Pancreas (tissue), 10 donors: ENCODE measurements at regions not wholly inside any gene's neighbourhood (a gene's known extent, or its start where the extent isn't known, plus 50 kb on each side); places are given as distances from the start of the nearest gene placed in this dataset.

Experiments used
- ATAC-seq, 4 donors: fragments of 200-7000 bp; cut with Tn5 transposase; one replicate each; pipeline versions ENCODE4 v1.8.0 to v1.9.1; 2020; ENCODE audit warnings: mild to moderate bottlenecking in 4 of 4, moderate library complexity in 4 of 4
- DNase-seq, 6 donors: peaks; one replicate each; pipeline ENCODE4 v3.0.0-alpha.2; 2020
- FAIRE-seq: peaks from 2 replicates; lab custom pipeline; 2012; peaks lifted over from hg19 to GRCh38; lab: Jason Lieb, UNC
- H3K27ac ChIP-seq, 4 donors: fragments of 200-600 bp; sonication (generic); 1 replicate in 3 of 4; 2 replicates in 1 of 4; pipeline versions ENCODE4 v1.5.0 to v1.8.0; 2020
- H3K27me3 ChIP-seq, 4 donors: fragments of 200-600 bp; one replicate each; pipeline ENCODE4 v1.8.0; 2021
- H3K36me3 ChIP-seq, 3 donors: fragments of 200-600 bp; sonication (generic) in 1 of 3; one replicate each; pipeline versions ENCODE4 v1.5.0 to v1.8.0; 2020 to 2021
- H3K4me1 ChIP-seq, 3 donors: fragments of 200-600 bp; one replicate each; pipeline ENCODE4 v1.8.0; 2021
- H3K4me3 ChIP-seq, 4 donors: fragments of 200-600 bp; sonication (generic) in 2 of 4; one replicate each; pipeline versions ENCODE4 v1.5.0 to v1.8.0; 2020 to 2021
- H3K9me3 ChIP-seq, 4 donors: fragments of 200-600 bp; one replicate each; pipeline ENCODE4 v1.8.0; 2021
- CTCF ChIP-seq, 4 donors: fragments of 200-600 bp; sonication (generic) in 3 of 4; IDR thresholded peaks; one replicate each; pipeline versions ENCODE4 v1.5.0 to v1.8.0; 2021; ENCODE audit warnings: antibody characterized with exemption in 4 of 4
- WGBS, 2 donors: extraction: QIAGEN DNeasy Blood & Tissue Kit; methylation state at CpG; one replicate each; pipeline ENCODE4 v1.1.7; 2013; 5-methylcytosine and 5-hydroxymethylcytosine counted together
- intact Hi-C, 3 donors: fragments of 100-400 bp; cut with DNase I; formaldehyde crosslinking; loops; one replicate each; pipeline versions ENCODE4 v1.11.1 to v1.14.2; 2022
- donor health status: healthy with polysubstance abuse.
- donor health status: DM: no; HTN: no; CAD: no; lungs with moderate emphysema.
- donor health status: DM: no; HTN: no; CAD: no.
- donor health status: control.
- donor health status: control.
- donor health status: Bipolar disorder and iron deficiency.
- donor health status: DM: yes; HTN: yes; CAD: no.
- donor health status: DM: no; HTN: no; CAD: no.
- donor health status: DM: no; HTN: no; CAD: no.
- donor health status: DM: yes; HTN: yes; CAD: no.

DNA sequence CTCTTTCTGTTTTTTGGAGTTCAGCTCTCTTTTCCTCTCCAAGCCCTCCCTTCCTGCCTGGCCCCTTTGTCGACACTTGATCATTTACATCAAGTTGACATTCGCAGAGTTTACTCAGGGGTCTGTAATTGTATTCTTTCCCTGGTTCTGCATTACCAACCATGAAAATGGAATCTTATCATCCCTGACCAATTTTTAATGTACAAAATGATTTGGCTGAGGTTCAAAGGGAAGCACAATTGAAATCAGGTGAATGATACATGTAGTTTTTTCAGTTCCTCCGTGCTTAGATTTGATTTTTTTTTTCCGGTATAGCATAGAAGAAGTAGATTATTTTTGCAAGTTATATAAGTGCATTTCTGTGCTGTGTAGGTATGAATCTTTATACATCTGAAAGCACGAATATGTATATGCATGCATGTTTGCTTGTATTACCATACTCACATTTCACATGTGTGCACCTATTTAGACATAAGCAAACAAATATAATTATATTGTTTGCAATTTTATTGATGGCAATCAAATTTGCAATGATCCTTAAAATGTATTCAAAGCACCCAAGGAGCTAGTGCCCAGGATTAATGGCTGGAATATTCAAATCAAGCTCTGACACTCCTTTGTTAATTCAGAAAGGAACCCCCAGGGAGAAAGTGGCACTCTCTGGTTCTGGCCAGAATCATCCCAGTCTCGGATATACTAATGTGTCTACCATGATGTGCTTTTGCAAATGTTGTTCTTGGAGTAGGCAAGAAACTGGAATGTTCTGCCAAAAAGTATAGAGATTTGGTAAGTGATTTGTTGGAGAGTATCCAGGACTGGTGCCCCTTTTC, 189.3 kb downstream of the VRK1 start:
- 61 to 64% methylated on average over 6 of the region's 6 CpGs for WGBS, 2 donors
- DNase-seq (no peak), FAIRE-seq (no peak), ATAC-seq (no peak)
- no peaks in the 10 kb centered on the region for H3K4me1 ChIP-seq
- intact Hi-C loops = no loop called here
- no peak overlapping the region for H3K27ac ChIP-seq
- no peaks in the 10 kb centered on the region for H3K27me3 ChIP-seq
- no peaks in the 10 kb centered on the region for H3K9me3 ChIP-seq
- TF ChIP-seq CTCF (IDR thresholded peaks at IDR 0.05) = no peak
- H3K4me3 ChIP-seq = no peak overlapping the region
- H3K36me3 ChIP-seq = no peaks in the 10 kb centered on the region

DNA sequence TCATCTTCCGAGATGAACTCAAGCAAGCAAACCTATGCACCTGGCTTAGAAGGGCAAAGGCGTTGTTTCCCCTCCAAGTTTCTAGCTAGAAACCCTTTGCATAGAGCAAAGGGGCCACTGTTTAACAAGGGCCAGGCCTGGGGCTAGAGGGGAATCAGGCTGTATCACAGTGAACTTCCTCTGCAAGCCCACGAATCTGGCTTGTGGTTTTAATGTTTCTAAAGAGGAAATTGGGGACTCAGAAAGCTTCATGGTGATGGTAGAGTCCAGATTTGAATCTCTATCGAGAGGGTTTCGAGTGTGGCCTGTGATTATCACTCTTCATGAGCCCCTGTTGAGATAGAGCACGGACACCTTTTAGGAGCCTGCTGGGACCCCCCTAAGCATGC, 189.9 kb downstream of the VRK1 start:
- FAIRE-seq (no peak), ATAC-seq (no peak), DNase-seq (no peak)
- Histone ChIP-seq H3K27ac (no peak overlapping the region), H3K27me3 (no peaks in the 10 kb centered on the region), H3K9me3 (no peaks in the 10 kb centered on the region), H3K4me3 (no peak overlapping the region), H3K4me1 (no peaks in the 10 kb centered on the region), H3K36me3 (no peaks in the 10 kb centered on the region)
- 54 to 60% methylated on average over 6 of the region's 6 CpGs for WGBS, 2 donors
- TF ChIP-seq CTCF (IDR thresholded peaks at IDR 0.05) = no peak
- intact Hi-C loops = no loop called here

DNA sequence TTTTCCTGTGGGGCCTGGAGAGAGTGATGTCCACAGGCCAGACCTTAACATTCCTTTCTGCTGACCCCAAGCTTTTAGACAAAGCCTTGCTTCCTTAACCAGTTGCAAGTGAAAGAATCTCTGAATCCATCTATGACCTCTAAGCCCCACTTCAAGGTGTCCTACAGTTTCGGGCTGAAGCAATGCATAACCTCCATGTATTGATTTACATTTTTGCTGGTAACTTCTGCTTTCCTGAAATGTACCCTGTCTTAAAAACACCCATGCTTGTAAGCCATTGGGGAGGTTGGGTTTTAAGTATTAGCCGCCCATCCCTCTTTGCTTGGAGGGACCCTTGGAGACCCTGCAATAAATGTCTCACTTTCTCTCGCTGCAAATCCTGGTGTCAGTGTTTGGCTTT, 190.6 kb downstream of the VRK1 start:
- H3K27ac ChIP-seq = no peak overlapping the region
- 70 to 80% methylated on average over 3 of the region's 3 CpGs for WGBS, 2 donors
- H3K4me3 ChIP-seq = no peak overlapping the region
- FAIRE-seq (no peak), DNase-seq (no peak), ATAC-seq (no peak)
- TF ChIP-seq CTCF (IDR thresholded peaks at IDR 0.05) = no peak
- H3K9me3 ChIP-seq = no peaks in the 10 kb centered on the region
- intact Hi-C loops = no loop called here
- H3K4me1 ChIP-seq = no peaks in the 10 kb centered on the region
- no peaks in the 10 kb centered on the region for H3K36me3 ChIP-seq
- H3K27me3 ChIP-seq = no peaks in the 10 kb centered on the region

- intact Hi-C loops = no loop called here
- FAIRE-seq (no peak), ATAC-seq (no peak), DNase-seq (no peak)
- H3K36me3 ChIP-seq = no peaks in the 10 kb centered on the region
- H3K4me1 ChIP-seq = no peaks in the 10 kb centered on the region
- H3K9me3 ChIP-seq = no peaks in the 10 kb centered on the region
- no peak overlapping the region for H3K4me3 ChIP-seq
- H3K27me3 ChIP-seq = no peaks in the 10 kb centered on the region
- no peak for TF ChIP-seq CTCF (IDR thresholded peaks at IDR 0.05)
- 62 to 68% methylated on average over 4 of the region's 4 CpGs for WGBS, 2 donors
- no peak overlapping the region for H3K27ac ChIP-seq
Measured at GRCh38 chr14:96989306-96989705, 192.1 kb downstream of the VRK1 start.

DNA sequence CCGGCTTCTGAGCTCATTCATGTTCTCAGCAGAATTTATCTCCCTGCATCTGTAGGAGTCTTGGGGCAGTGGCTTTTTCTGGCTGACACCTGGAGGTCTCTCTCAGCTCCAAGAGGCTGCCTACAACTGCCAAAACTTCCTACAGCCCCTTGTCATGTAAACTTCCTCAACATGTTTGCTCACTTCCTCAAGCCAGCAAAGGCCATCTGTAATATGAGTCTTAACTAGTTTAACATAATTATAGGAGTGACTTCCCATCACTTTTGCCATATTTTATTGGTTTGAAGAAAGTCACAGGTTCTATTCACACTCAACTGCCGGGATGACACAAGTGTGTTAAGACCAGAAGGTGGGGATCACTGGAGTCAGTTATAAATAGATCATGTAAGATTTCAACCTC, 194.0 kb downstream of the VRK1 start:
- FAIRE-seq (no peak), DNase-seq (no peak), ATAC-seq (no peak)
- Histone ChIP-seq H3K9me3 (no peaks in the 10 kb centered on the region), H3K27me3 (no peaks in the 10 kb centered on the region), H3K4me3 (no peak overlapping the region), H3K4me1 (no peaks in the 10 kb centered on the region), H3K36me3 (no peaks in the 10 kb centered on the region), H3K27ac (no peak overlapping the region)
- WGBS, 2 donors = 85 to 87% methylated on average over 2 of the region's 2 CpGs
- no peak for TF ChIP-seq CTCF (IDR thresholded peaks at IDR 0.05)
- intact Hi-C loops = no loop called here
